ENCODE measurements at regions not wholly inside any gene's neighbourhood (a gene's known extent, or its start where the extent isn't known, plus 50 kb on each side); places are given as distances from the start of the nearest gene placed in this dataset.

- intact Hi-C loops (cut with micrococcal nuclease): no loop called here
- no TSS peak for BruUV-seq (replicated peaks)
- H3K9me1 ChIP-seq (replicated peaks; ENCODE audit: control insufficient read depth, extremely low read depth, insufficient read depth, low read length): no peaks in the 10 kb centered on the region
- H3K27ac ChIP-seq (ENCODE audit: insufficient read depth, low read depth, low read length): no peak overlapping the region
- TF ChIP-seq MAX (IDR thresholded peaks at IDR 0.05; ENCODE audit: insufficient read depth, insufficient read length) (no peak), FOS (IDR thresholded peaks at IDR 0.05; ENCODE audit: borderline replicate concordance, insufficient read depth, low read length) (no peak), CTCF (IDR thresholded peaks at IDR 0.05; ENCODE audit: extremely low read depth in 1 of 2, insufficient read depth in 1 of 2, low read depth in 1 of 2, low read length in 2 of 2) (no peak), MYC (IDR thresholded peaks at IDR 0.05; ENCODE audit: low read depth, low read length) (no peak), GATA2 (IDR thresholded peaks at IDR 0.05; ENCODE audit: insufficient read depth, insufficient read length, low read depth, low read length) (no peak), POLR2A (IDR thresholded peaks at IDR 0.05; ENCODE audit: low read depth, low read length) (no peak), POLR2AphosphoS5 (IDR thresholded peaks at IDR 0.05; ENCODE audit: insufficient read depth, low read depth, low read length) (no peak), EZH2 (IDR thresholded peaks at IDR 0.05; ENCODE audit: borderline replicate concordance, low read depth, low read length, severe bottlenecking) (no peak), JUN (IDR thresholded peaks at IDR 0.05; ENCODE audit: borderline replicate concordance, insufficient read depth, insufficient read length, low read depth) (no peak)
- peaks cover 2% of the 10 kb centered on the region for H4K20me1 ChIP-seq (replicated peaks; ENCODE audit: control insufficient read depth, extremely low read depth, insufficient read depth, low read length)
- H3K4me2 ChIP-seq (ENCODE audit: insufficient read depth, low read length): no peak overlapping the region
- no peak for FAIRE-seq
- POLR2A ChIA-PET: no interaction called here
- peaks cover 0 to 2% of the 10 kb centered on the region in 2 experiments for H3K27me3 ChIP-seq (ENCODE audit: control insufficient read depth in 2 of 2, insufficient read depth in 2 of 2, low read length in 2 of 2)
- no peaks in the 10 kb centered on the region for H3K4me1 ChIP-seq (ENCODE audit: control insufficient read depth, extremely low read depth, insufficient read depth, low read length)
- H3K4me3 ChIP-seq (replicated peaks in 1 of 3; ENCODE audit: insufficient read depth in 1 of 3, low read depth in 1 of 3, low read length in 3 of 3): no peak overlapping the region
- no peak overlapping the region for H2AFZ ChIP-seq (ENCODE audit: low read depth, low read length)
- H3K79me2 ChIP-seq (ENCODE audit: control insufficient read depth, insufficient read depth, low read length): no peaks in the 10 kb centered on the region
- no peak overlapping the region for H3K9ac ChIP-seq (replicated peaks; ENCODE audit: extremely low read depth, insufficient read depth, low read length)
- no peaks in the 10 kb centered on the region for H3K9me3 ChIP-seq (replicated peaks; ENCODE audit: control insufficient read depth, insufficient read depth, low read length)
- dilution Hi-C loops (cut with MboI; ENCODE audit: extremely low pct_ligation_motif_present, low sequenced_read_pairs): no loop called here
- no peak for DNase-seq (ENCODE audit: low read depth, low spot score)
- no peaks in the 10 kb centered on the region for H3K36me3 ChIP-seq (ENCODE audit: control insufficient read depth in 2 of 2, extremely low read depth in 1 of 2, insufficient read depth in 2 of 2, low read length in 2 of 2)
- CTCF ChIA-PET: interaction anchor here (0.6 to 2.2 kb wide), 5 partner anchors 9 to 174 kb away, joined by 3 to 19 read pairs (median 3); no protein-coding TSS in a partner anchor
Observed at GRCh38 chr11:62073061-62073460, 50.8 kb upstream of the INCENP start.

All from endothelial cell of umbilical vein (primary cell).